ENCODE measurements at regions not wholly inside any gene's neighbourhood (a gene's known extent, or its start where the extent isn't known, plus 50 kb on each side); places are given as distances from the start of the nearest gene placed in this dataset.

GRCh38 chr22:47914481-47915097, 1152.1 kb downstream of the TBC1D22A start:
- H3K36me3 ChIP-seq (ENCODE audit: control insufficient read depth in 2 of 2, insufficient read depth in 1 of 2, low read length in 2 of 2), result no peaks in the 10 kb centered on the region
- H3K27ac ChIP-seq (ENCODE audit: extremely low read depth, low read depth, low read length), result no peak overlapping the region
- TF ChIP-seq ZNF530 (tag by site-specific recombination; IDR thresholded peaks at IDR 0.05; ENCODE audit: low read depth) (no peak), TCF7L2 (IDR thresholded peaks at IDR 0.05; ENCODE audit: borderline replicate concordance, low read depth, low read length) (no peak), GFI1B (tag by site-specific recombination; IDR thresholded peaks at IDR 0.05) (no peak), ZNF768 (tag by site-specific recombination; IDR thresholded peaks at IDR 0.05) (no peak), ZNF341 (tag by site-specific recombination; IDR thresholded peaks at IDR 0.05; ENCODE audit: low read depth) (no peak), ZNF48 (tag by site-specific recombination; IDR thresholded peaks at IDR 0.05) (no peak), ZSCAN23 (tag by site-specific recombination; IDR thresholded peaks at IDR 0.05) (no peak), ZBTB21 (tag by site-specific recombination; IDR thresholded peaks at IDR 0.05) (no peak)
- no peaks in the 10 kb centered on the region for H3K4me1 ChIP-seq (ENCODE audit: control insufficient read depth, insufficient read depth, low read length)
- H3K9me3 ChIP-seq (ENCODE audit: control insufficient read depth, insufficient read depth, low read depth, low read length), result no peaks in the 10 kb centered on the region; the same call in 1 of the 2 replicates
- H3K4me3 ChIP-seq (ENCODE audit: low read depth, low read length), result no peak overlapping the region
- CTCF ChIA-PET, result no interaction called here
- POLR2A ChIA-PET, result no interaction called here

GRCh38 chr22:47902646-47903180, 1140.3 kb downstream of the TBC1D22A start:
- POLR2A ChIA-PET, result no interaction called here

GRCh38 chr22:47901911-47902310, 1139.5 kb downstream of the TBC1D22A start:
- Histone ChIP-seq H3K4me1 (ENCODE audit: control insufficient read depth, insufficient read depth, low read length) (no peaks in the 10 kb centered on the region), H3K27ac (ENCODE audit: extremely low read depth, low read depth, low read length) (no peak overlapping the region), H3K4me3 (ENCODE audit: low read depth, low read length) (no peak overlapping the region), H3K9me3 (ENCODE audit: control insufficient read depth, insufficient read depth, low read depth, low read length) (no peaks in the 10 kb centered on the region), H3K36me3 (ENCODE audit: control insufficient read depth in 2 of 2, insufficient read depth in 1 of 2, low read length in 2 of 2) (no peaks in the 10 kb centered on the region)
- ChIA-PET POLR2A (no interaction called here), CTCF (no interaction called here)
- TF ChIP-seq ZNF302 (tag by site-specific recombination; IDR thresholded peaks at IDR 0.05; ENCODE audit: low read depth) (no peak), ZNF223 (tag by site-specific recombination; IDR thresholded peaks at IDR 0.05) (no peak), ZSCAN5A (tag by site-specific recombination; IDR thresholded peaks at IDR 0.05) (no peak), REST (tag by site-specific recombination; IDR thresholded peaks at IDR 0.05) (no peak), ZNF555 (tag by site-specific recombination; conservative IDR thresholded peaks at IDR 0.05) (no peak), ZNF610 (tag by site-specific recombination; IDR thresholded peaks at IDR 0.05; ENCODE audit: borderline replicate concordance) (no peak)

More at GRCh38 chr22:47902646-47903180, 1140.3 kb downstream of the TBC1D22A start:
- H3K36me3 ChIP-seq (ENCODE audit: control insufficient read depth in 2 of 2, insufficient read depth in 1 of 2, low read length in 2 of 2), result no peaks in the 10 kb centered on the region
- H3K4me1 ChIP-seq (ENCODE audit: control insufficient read depth, insufficient read depth, low read length), result no peaks in the 10 kb centered on the region
- TF ChIP-seq ZNF416 (tag by site-specific recombination; IDR thresholded peaks at IDR 0.05), result no peak
- no peak for TF ChIP-seq SP3 (tag by site-specific recombination; IDR thresholded peaks at IDR 0.05)
- no peak for TF ChIP-seq GLI2 (tag by site-specific recombination; IDR thresholded peaks at IDR 0.05; ENCODE audit: borderline replicate concordance, low read depth)
- no peak for TF ChIP-seq ZNF433 (tag by site-specific recombination; IDR thresholded peaks at IDR 0.05; ENCODE audit: low read depth)
- no peak for TF ChIP-seq PBX3 (CRISPR knock-in tag; IDR thresholded peaks at IDR 0.05)
- TF ChIP-seq ZNF843 (tag by site-specific recombination; IDR thresholded peaks at IDR 0.05), result no peak
- no peak for TF ChIP-seq AEBP2 (tag by site-specific recombination; IDR thresholded peaks at IDR 0.05; ENCODE audit: borderline replicate concordance)
- no peak for TF ChIP-seq ZNF341 (tag by site-specific recombination; IDR thresholded peaks at IDR 0.05; ENCODE audit: low read depth)
- no peak for TF ChIP-seq ZNF169 (tag by site-specific recombination; IDR thresholded peaks at IDR 0.05)
- TF ChIP-seq SALL2 (tag by site-specific recombination; IDR thresholded peaks at IDR 0.05; ENCODE audit: borderline replicate concordance), result no peak
- no peak for TF ChIP-seq ZNF660 (tag by site-specific recombination; IDR thresholded peaks at IDR 0.05)
- no peak for TF ChIP-seq ZBTB7A (tag by site-specific recombination; IDR thresholded peaks at IDR 0.05; ENCODE audit: low read depth)
- no peak for TF ChIP-seq YY1 (tag by site-specific recombination; IDR thresholded peaks at IDR 0.05)
- no peak for TF ChIP-seq ZNF664 (tag by site-specific recombination; IDR thresholded peaks at IDR 0.05)
- no peak for TF ChIP-seq ZIC2 (tag by site-specific recombination; IDR thresholded peaks at IDR 0.05)
- TF ChIP-seq KLF7 (tag by site-specific recombination; IDR thresholded peaks at IDR 0.05; ENCODE audit: borderline replicate concordance), result no peak
- TF ChIP-seq ZNF670 (tag by site-specific recombination; IDR thresholded peaks at IDR 0.05; ENCODE audit: low read depth), result no peak
- no peak for TF ChIP-seq ZNF138 (tag by site-specific recombination; IDR thresholded peaks at IDR 0.05; ENCODE audit: borderline replicate concordance)
- no peaks in the 10 kb centered on the region for H3K9me3 ChIP-seq (ENCODE audit: control insufficient read depth, insufficient read depth, low read depth, low read length)
- no peak overlapping the region for H3K4me3 ChIP-seq (ENCODE audit: low read depth, low read length)
- CTCF ChIA-PET, result no interaction called here
- H3K27ac ChIP-seq (ENCODE audit: extremely low read depth, low read depth, low read length), result no peak overlapping the region
